KMS-11 (cell line): ENCODE measurements at regions not wholly inside any gene's neighbourhood (a gene's known extent, or its start where the extent isn't known, plus 50 kb on each side); places are given as distances from the start of the nearest gene placed in this dataset.

Experiments
- H2AFZ ChIP-seq: fragments of 200-600 bp; sonication (generic); 2 replicates; pipeline ENCODE4 v1.6.1; 2016; ENCODE audit warnings: antibody characterized with exemption, mixed run types, low read depth
- H3K27ac ChIP-seq: fragments of 200-600 bp; sonication (generic); 2 replicates; pipeline ENCODE4 v1.6.1; 2016; ENCODE audit warnings: mild to moderate bottlenecking, mixed run types
- H3K27me3 ChIP-seq: fragments of 200-600 bp; sonication (generic); 2 replicates; pipeline ENCODE4 v1.6.1; 2017; ENCODE audit warnings: mild to moderate bottlenecking, low read depth, mixed run types, moderate library complexity; ENCODE audit not compliant: insufficient read depth
- H3K36me3 ChIP-seq: fragments of 200-600 bp; sonication (generic); 2 replicates; pipeline ENCODE4 v1.6.1; 2017; ENCODE audit warnings: mild to moderate bottlenecking, mixed run types; ENCODE audit not compliant: insufficient read depth
- H3K4me1 ChIP-seq: fragments of 200-600 bp; sonication (generic); 2 replicates; pipeline ENCODE4 v1.6.1; 2016; ENCODE audit warnings: mild to moderate bottlenecking, low read depth, mixed run types; ENCODE audit not compliant: poor library complexity, severe bottlenecking
- H3K4me2 ChIP-seq: fragments of 200-600 bp; sonication (generic); 2 replicates; pipeline ENCODE4 v1.7.0; 2016; ENCODE audit warnings: mild to moderate bottlenecking, mixed run types
- H3K4me3 ChIP-seq: fragments of 200-600 bp; sonication (generic); IDR thresholded peaks from 2 replicates; pipeline ENCODE4 v1.6.1; 2017; ENCODE audit warnings: low read depth, low read length, mixed read lengths; ENCODE audit not compliant: insufficient read depth
- H3K79me2 ChIP-seq: fragments of 200-600 bp; sonication (generic); 2 replicates; pipeline ENCODE4 v1.6.1; 2016; ENCODE audit warnings: low read depth, mixed run types; ENCODE audit not compliant: insufficient read depth
- H3K9ac ChIP-seq: fragments of 200-600 bp; sonication (generic); 2 replicates; pipeline ENCODE4 v1.6.1; 2016; ENCODE audit warnings: mild to moderate bottlenecking, mixed run types
- H4K20me1 ChIP-seq: fragments of 200-600 bp; sonication (generic); 2 replicates; pipeline ENCODE4 v1.6.1; 2016; ENCODE audit warnings: mild to moderate bottlenecking, mixed run types; ENCODE audit not compliant: insufficient read depth
- TF ChIP-seq, protein P1 (sequence below): fragments of 200-600 bp; sonication (generic); conservative IDR thresholded peaks from 2 replicates; pipeline ENCODE4 v1.6.1; 2017; ENCODE audit warnings: low read depth, mild to moderate bottlenecking, antibody characterized with exemption, low read length, moderate library complexity, mixed read lengths

- no peak overlapping the region for H3K4me2 ChIP-seq
- H3K79me2 ChIP-seq, result no peaks in the 10 kb centered on the region
- no peak overlapping the region for H3K4me3 ChIP-seq
- TF ChIP-seq, protein P1, sequence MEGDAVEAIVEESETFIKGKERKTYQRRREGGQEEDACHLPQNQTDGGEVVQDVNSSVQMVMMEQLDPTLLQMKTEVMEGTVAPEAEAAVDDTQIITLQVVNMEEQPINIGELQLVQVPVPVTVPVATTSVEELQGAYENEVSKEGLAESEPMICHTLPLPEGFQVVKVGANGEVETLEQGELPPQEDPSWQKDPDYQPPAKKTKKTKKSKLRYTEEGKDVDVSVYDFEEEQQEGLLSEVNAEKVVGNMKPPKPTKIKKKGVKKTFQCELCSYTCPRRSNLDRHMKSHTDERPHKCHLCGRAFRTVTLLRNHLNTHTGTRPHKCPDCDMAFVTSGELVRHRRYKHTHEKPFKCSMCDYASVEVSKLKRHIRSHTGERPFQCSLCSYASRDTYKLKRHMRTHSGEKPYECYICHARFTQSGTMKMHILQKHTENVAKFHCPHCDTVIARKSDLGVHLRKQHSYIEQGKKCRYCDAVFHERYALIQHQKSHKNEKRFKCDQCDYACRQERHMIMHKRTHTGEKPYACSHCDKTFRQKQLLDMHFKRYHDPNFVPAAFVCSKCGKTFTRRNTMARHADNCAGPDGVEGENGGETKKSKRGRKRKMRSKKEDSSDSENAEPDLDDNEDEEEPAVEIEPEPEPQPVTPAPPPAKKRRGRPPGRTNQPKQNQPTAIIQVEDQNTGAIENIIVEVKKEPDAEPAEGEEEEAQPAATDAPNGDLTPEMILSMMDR, result no peak
- no peaks in the 10 kb centered on the region for H3K36me3 ChIP-seq
- no peaks in the 10 kb centered on the region for H3K4me1 ChIP-seq
- no peak overlapping the region for H3K9ac ChIP-seq
- H3K27ac ChIP-seq, result no peak overlapping the region
- H4K20me1 ChIP-seq, result no peaks in the 10 kb centered on the region
- no peak overlapping the region for H2AFZ ChIP-seq
- H3K27me3 ChIP-seq, result peaks cover 6% of the 10 kb centered on the region; the same call in 1 of the 2 replicates
These were observed 141.7 kb upstream of the RPL38 start for GRCh38 chr17:74061758-74062157.

DNA sequence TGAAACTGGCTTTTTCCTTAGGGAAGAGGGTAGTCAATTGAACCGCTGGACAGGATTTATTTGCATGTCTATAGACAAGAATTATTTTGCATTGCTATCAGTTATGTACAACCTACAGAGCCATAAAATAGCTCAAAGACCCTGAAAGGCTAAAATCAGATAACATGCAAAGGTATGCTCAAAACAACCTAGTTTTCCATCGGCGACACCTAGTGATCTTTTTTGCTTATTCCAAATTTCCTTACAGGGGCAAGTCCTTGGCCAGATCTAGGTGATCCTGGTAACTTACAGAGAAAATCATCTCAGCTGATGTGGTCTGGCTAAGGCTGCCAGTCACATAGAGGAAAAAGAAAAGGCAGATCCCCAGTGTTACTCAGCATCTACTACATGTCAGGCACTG is 141.2 kb upstream of the RPL38 start:
- Histone ChIP-seq H2AFZ (no peak overlapping the region), H3K27me3 (peaks cover 6% of the 10 kb centered on the region; the same call in 1 of the 2 replicates), H3K27ac (no peak overlapping the region), H3K4me2 (no peak overlapping the region), H4K20me1 (no peaks in the 10 kb centered on the region), H3K79me2 (no peaks in the 10 kb centered on the region), H3K4me3 (no peak overlapping the region), H3K36me3 (no peaks in the 10 kb centered on the region), H3K9ac (no peak overlapping the region), H3K4me1 (no peaks in the 10 kb centered on the region)
- TF ChIP-seq, protein P1, result no peak

DNA sequence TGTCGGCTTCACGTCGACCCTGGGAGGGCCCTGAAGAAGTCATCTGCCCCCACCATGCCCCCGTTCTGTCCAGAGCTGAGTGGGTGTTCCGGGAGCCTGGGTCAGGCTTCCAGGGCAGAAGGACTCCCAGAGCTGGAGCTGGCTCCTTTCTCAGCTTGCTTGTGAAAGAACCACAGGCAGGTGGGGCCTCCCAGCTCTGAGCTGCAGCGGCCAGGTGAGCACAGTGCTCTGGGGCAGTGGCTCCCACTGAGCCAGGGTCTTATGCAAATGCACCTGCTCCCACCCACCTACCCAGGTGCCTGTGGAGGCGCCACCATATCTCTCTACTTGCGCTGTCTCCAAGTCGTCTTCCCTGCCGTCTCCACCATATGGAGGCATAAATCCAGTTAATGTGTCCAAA is 140.0 kb upstream of the RPL38 start:
- Histone ChIP-seq H3K4me3 (no peak overlapping the region), H2AFZ (no peak overlapping the region), H4K20me1 (no peaks in the 10 kb centered on the region), H3K9ac (no peak overlapping the region), H3K27ac (no peak overlapping the region), H3K36me3 (no peaks in the 10 kb centered on the region), H3K79me2 (no peaks in the 10 kb centered on the region), H3K4me1 (no peaks in the 10 kb centered on the region), H3K27me3 (peaks cover 6% of the 10 kb centered on the region; the same call in 1 of the 2 replicates), H3K4me2 (no peak overlapping the region)
- TF ChIP-seq, protein P1, result no peak

DNA sequence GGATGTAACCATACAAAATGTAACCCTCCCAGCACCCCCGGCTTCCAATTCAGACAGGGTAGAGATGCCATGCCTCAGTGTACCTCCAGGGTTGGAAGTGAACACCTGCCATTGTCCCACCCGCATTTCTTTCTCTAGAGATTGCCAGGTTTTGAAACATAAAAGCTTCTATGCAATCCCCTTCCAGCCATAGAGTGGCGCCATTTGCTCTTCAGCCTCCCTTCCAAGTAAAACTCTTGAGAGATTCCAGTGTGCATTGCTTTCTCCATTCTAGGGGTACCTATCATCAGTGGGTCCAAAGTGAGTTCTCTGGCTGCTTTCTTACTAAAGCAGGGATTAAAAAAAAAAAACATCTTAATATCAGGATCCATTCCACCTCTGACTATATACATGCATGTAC is 133.1 kb upstream of the RPL38 start:
- no peaks in the 10 kb centered on the region for H3K36me3 ChIP-seq
- H3K4me3 ChIP-seq, result no peak overlapping the region
- no peak overlapping the region for H3K4me2 ChIP-seq
- H4K20me1 ChIP-seq, result no peaks in the 10 kb centered on the region
- no peak overlapping the region for H2AFZ ChIP-seq
- H3K9ac ChIP-seq, result no peak overlapping the region
- H3K27ac ChIP-seq, result no peak overlapping the region
- no peaks in the 10 kb centered on the region for H3K79me2 ChIP-seq
- no peaks in the 10 kb centered on the region for H3K4me1 ChIP-seq
- TF ChIP-seq, protein P1, result no peak
- H3K27me3 ChIP-seq, result peaks cover 22% of the 10 kb centered on the region; the same call in 1 of the 2 replicates
